ENCODE measurements at regions not wholly inside any gene's neighbourhood (a gene's known extent, or its start where the extent isn't known, plus 50 kb on each side); places are given as distances from the start of the nearest gene placed in this dataset.

- Histone ChIP-seq H3K4me1 (ENCODE audit: control insufficient read depth in 2 of 2, insufficient read depth in 2 of 2, low read length in 2 of 2) (no peaks in the 10 kb centered on the region), H4K20me1 (ENCODE audit: control insufficient read depth, insufficient read depth, low read length, poor library complexity, severe bottlenecking) (no peaks in the 10 kb centered on the region), H2AFZ (ENCODE audit: insufficient read depth, low read depth, low read length, poor library complexity, severe bottlenecking) (no peak overlapping the region), H3K36me3 (replicated peaks in 1 of 2; ENCODE audit: control extremely low read depth in 1 of 2, control insufficient read depth in 1 of 2, extremely low read depth in 1 of 2, insufficient read depth in 2 of 2, low read length in 1 of 2) (no peaks in the 10 kb centered on the region), H3K79me2 (ENCODE audit: control insufficient read depth, insufficient read depth, low read length) (no peaks in the 10 kb centered on the region), H3K9me3 (ENCODE audit: control extremely low read depth in 1 of 3, control insufficient read depth in 2 of 3, insufficient read depth in 1 of 3, low read length in 2 of 3) (peaks cover 0 to 5% (median 1%) of the 10 kb centered on the region in 3 donors), H3K27ac (ENCODE audit: low read length in 2 of 2) (no peak overlapping the region), H3K4me2 (replicated peaks; ENCODE audit: low read depth, low read length, poor library complexity, severe bottlenecking) (no peak overlapping the region), H3K9ac (ENCODE audit: low read length) (no peak overlapping the region), H3K27me3 (replicated peaks in 1 of 4; ENCODE audit: control extremely low read depth in 1 of 4, control insufficient read depth in 3 of 4, insufficient read depth in 4 of 4, low read length in 3 of 4) (peaks cover 0 to 5% (median 0%) of the 10 kb centered on the region in 4 experiments), H3K4me3 (ENCODE audit: control extremely low read depth in 1 of 5, extremely low read depth in 1 of 5, insufficient read depth in 1 of 5, low read depth in 2 of 5, low read length in 4 of 5) (no peak overlapping the region)
- WGBS (ENCODE audit: insufficient coverage) = 100% methylated on average over 1 of the region's 3 CpGs
- H3K27ac Mint-ChIP-seq = no peak overlapping the region
- H3K27me3 Mint-ChIP-seq = peaks cover 30% of the 10 kb centered on the region
- intact Hi-C loops (cut with micrococcal nuclease) = no loop called here
- DNase-seq = no peak
- TF ChIP-seq EZH2 (IDR thresholded peaks at IDR 0.05; ENCODE audit: borderline replicate concordance, insufficient read depth, low read depth, low read length, poor library complexity, severe bottlenecking) = no peak
- TF ChIP-seq CTCF (IDR thresholded peaks at IDR 0.05) = no peak
- H3K4me1 Mint-ChIP-seq = no peaks in the 10 kb centered on the region
- no peak for ATAC-seq (ENCODE audit: low read depth)
- ChIA-PET CTCF (interaction anchor here (1.3 kb wide), 1 partner anchor 10 kb away, joined by 3 read pairs; no protein-coding TSS in a partner anchor), POLR2A (no interaction called here)
- no peaks in the 10 kb centered on the region for H3K9me3 Mint-ChIP-seq (ENCODE audit: insufficient read depth)
- no peak overlapping the region for H3K4me3 Mint-ChIP-seq
Observed at GRCh38 chr6:6524951-6525350, 63.6 kb upstream of the LY86 start.

GRCh38 chr6:6525933-6526332, 62.6 kb upstream of the LY86 start:
- Histone ChIP-seq H3K4me1 (ENCODE audit: control insufficient read depth in 2 of 2, insufficient read depth in 2 of 2, low read length in 2 of 2) (no peaks in the 10 kb centered on the region), H2AFZ (ENCODE audit: insufficient read depth, low read depth, low read length, poor library complexity, severe bottlenecking) (no peak overlapping the region), H3K4me2 (replicated peaks; ENCODE audit: low read depth, low read length, poor library complexity, severe bottlenecking) (no peak overlapping the region), H3K27me3 (replicated peaks in 1 of 4; ENCODE audit: control extremely low read depth in 1 of 4, control insufficient read depth in 3 of 4, insufficient read depth in 4 of 4, low read length in 3 of 4) (peaks cover 0 to 5% (median 2%) of the 10 kb centered on the region in 4 experiments), H3K79me2 (ENCODE audit: control insufficient read depth, insufficient read depth, low read length) (no peaks in the 10 kb centered on the region), H3K9ac (ENCODE audit: low read length) (no peak overlapping the region), H3K27ac (ENCODE audit: low read length in 2 of 2) (no peak overlapping the region), H3K9me3 (ENCODE audit: control extremely low read depth in 1 of 3, control insufficient read depth in 2 of 3, insufficient read depth in 1 of 3, low read length in 2 of 3) (peaks cover 0 to 7% (median 1%) of the 10 kb centered on the region in 3 donors), H4K20me1 (ENCODE audit: control insufficient read depth, insufficient read depth, low read length, poor library complexity, severe bottlenecking) (no peaks in the 10 kb centered on the region), H3K36me3 (replicated peaks in 1 of 2; ENCODE audit: control extremely low read depth in 1 of 2, control insufficient read depth in 1 of 2, extremely low read depth in 1 of 2, insufficient read depth in 2 of 2, low read length in 1 of 2) (no peaks in the 10 kb centered on the region), H3K4me3 (ENCODE audit: control extremely low read depth in 1 of 5, extremely low read depth in 1 of 5, insufficient read depth in 1 of 5, low read depth in 2 of 5, low read length in 4 of 5) (no peak overlapping the region)
- Mint-ChIP-seq H3K9me3 (ENCODE audit: insufficient read depth) (no peaks in the 10 kb centered on the region), H3K4me1 (no peaks in the 10 kb centered on the region), H3K4me3 (no peak overlapping the region), H3K27ac (no peak overlapping the region), H3K27me3 (peaks cover 29% of the 10 kb centered on the region)
- intact Hi-C loops (cut with micrococcal nuclease) = no loop called here
- CTCF ChIA-PET = interaction anchor here (1.5 kb wide), 1 partner anchor 9 kb away, joined by 5 read pairs; no protein-coding TSS in a partner anchor
- POLR2A ChIA-PET = no interaction called here
- DNase-seq (no peak), ATAC-seq (ENCODE audit: low read depth) (no peak)
- TF ChIP-seq EZH2 (IDR thresholded peaks at IDR 0.05; ENCODE audit: borderline replicate concordance, insufficient read depth, low read depth, low read length, poor library complexity, severe bottlenecking) (no peak), CTCF (IDR thresholded peaks at IDR 0.05) (no peak)
- WGBS (ENCODE audit: insufficient coverage) = no CpG with 5 or more reads among the region's 2 CpGs
